Colonic mucosa (tissue), 4 donors: ENCODE measurements at regions not wholly inside any gene's neighbourhood (a gene's known extent, or its start where the extent isn't known, plus 50 kb on each side); places are given as distances from the start of the nearest gene placed in this dataset.

Source experiments
- DNase-seq: peaks from one replicate; pipeline ENCODE4 v3.0.0-alpha.2; 2020
- H3K27ac ChIP-seq: fragments of 200-600 bp; one replicate; pipeline ENCODE4 v1.8.0; 2021
- H3K27me3 ChIP-seq: fragments of 200-600 bp; one replicate; pipeline ENCODE4 v1.8.0; 2021
- H3K36me3 ChIP-seq: fragments of 200-600 bp; one replicate; pipeline ENCODE4 v1.8.0; 2021
- H3K4me1 ChIP-seq: fragments of 200-600 bp; one replicate; pipeline ENCODE4 v1.8.0; 2021; ENCODE audit warnings: mild to moderate bottlenecking
- H3K4me3 ChIP-seq: fragments of 200-600 bp; one replicate; pipeline ENCODE4 v1.8.0; 2021
- H3K9ac ChIP-seq, 2 donors: one replicate each; pipeline ENCODE4 v1.7.0; 2013; ENCODE audit warnings: control low read depth in 2 of 2, low read depth in 2 of 2, low read length in 2 of 2
- H3K9me3 ChIP-seq: fragments of 200-600 bp; one replicate; pipeline ENCODE4 v1.8.0; 2021
- CTCF ChIP-seq: fragments of 200-600 bp; IDR thresholded peaks from one replicate; pipeline ENCODE4 v1.8.0; 2022; ENCODE audit warnings: antibody characterized with exemption, mild to moderate bottlenecking
- intact Hi-C: fragments of 100-400 bp; cut with DNase I; formaldehyde crosslinking; loops from one replicate; pipeline ENCODE4 v1.14.1; 2022
- donor health status: healthy.
- donor health status: DM: no; HTN: no; CAD: no.
- donor health status: DM: no; HTN: no; CAD: no.

DNA sequence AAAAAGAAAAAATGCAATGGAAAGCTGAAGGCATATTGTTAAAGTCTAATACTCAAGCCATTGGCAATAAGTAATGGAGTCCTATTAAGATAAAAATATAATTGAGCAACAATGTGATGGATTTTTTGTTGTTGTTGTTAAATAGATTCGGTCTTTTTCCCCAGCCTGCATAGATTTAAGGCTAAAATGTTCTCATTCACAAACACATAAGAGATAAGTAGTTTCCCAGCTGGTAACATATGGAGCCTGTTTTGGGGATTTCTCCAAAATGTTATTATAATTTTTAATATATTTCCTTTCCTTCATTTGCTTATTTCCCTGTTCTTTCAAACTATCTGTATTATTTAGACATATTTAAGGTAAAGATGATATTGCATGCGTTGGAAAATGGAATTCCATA, 1149.1 kb upstream of the PRR20A start:
- Histone ChIP-seq H3K9me3 (no peaks in the 10 kb centered on the region), H3K4me1 (no peaks in the 10 kb centered on the region), H3K27ac (no peak overlapping the region), H3K9ac (no peak overlapping the region), H3K27me3 (no peaks in the 10 kb centered on the region), H3K36me3 (no peaks in the 10 kb centered on the region), H3K4me3 (no peak overlapping the region)
- DNase-seq = no peak
- intact Hi-C loops = no loop called here
- no peak for TF ChIP-seq CTCF

DNA sequence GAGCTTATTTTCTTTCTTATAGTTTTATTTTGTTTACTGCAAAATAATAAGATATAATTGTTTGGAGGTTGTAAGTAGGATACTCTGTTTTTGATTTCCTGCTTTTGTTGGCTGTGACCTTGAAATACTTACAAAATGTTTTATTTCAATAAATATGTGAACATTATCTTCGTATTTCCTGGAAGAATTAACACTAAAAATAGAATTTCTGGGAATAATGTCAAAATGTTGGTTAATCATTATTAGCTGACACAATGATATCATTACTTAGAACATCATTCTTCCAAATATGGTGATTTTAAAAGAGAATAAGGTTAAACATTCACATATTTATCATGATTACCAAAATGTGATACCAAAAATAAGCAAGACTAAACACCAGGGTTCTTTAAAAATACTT, 1148.6 kb upstream of the PRR20A start:
- intact Hi-C loops = no loop called here

DNA sequence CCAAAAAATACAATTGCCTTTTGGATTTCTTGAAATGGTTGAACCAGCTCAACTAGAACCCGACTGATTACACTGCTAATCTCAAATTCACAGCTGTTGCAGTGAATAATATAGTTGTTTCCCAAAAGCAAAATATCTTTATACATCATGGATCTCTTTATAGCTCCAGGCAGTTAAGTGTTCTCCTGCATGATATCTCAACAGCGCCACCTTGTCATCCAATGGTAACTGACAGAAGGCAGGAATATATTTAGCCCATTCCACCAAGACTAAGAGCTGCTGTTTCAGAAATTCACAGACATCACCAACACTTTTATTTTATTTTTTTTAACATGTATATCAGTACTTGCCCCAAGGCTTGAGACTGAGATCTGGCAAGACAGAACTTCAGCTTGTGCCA, 1141.0 kb upstream of the PRR20A start:
- H3K36me3 ChIP-seq = no peaks in the 10 kb centered on the region
- H3K9ac ChIP-seq = no peak overlapping the region
- no peak for DNase-seq
- H3K27ac ChIP-seq = no peak overlapping the region
- TF ChIP-seq CTCF = no peak
- H3K9me3 ChIP-seq = no peaks in the 10 kb centered on the region
- intact Hi-C loops = no loop called here
- H3K4me3 ChIP-seq = no peak overlapping the region
- H3K4me1 ChIP-seq = no peaks in the 10 kb centered on the region
- H3K27me3 ChIP-seq = no peaks in the 10 kb centered on the region

More for the DNA sequence above, 1148.6 kb upstream of the PRR20A start:
- Histone ChIP-seq H3K9me3 (no peaks in the 10 kb centered on the region), H3K4me1 (no peaks in the 10 kb centered on the region), H3K36me3 (no peaks in the 10 kb centered on the region), H3K27me3 (no peaks in the 10 kb centered on the region), H3K9ac (no peak overlapping the region), H3K27ac (no peak overlapping the region), H3K4me3 (no peak overlapping the region)
- no peak for DNase-seq
- no peak for TF ChIP-seq CTCF

DNA sequence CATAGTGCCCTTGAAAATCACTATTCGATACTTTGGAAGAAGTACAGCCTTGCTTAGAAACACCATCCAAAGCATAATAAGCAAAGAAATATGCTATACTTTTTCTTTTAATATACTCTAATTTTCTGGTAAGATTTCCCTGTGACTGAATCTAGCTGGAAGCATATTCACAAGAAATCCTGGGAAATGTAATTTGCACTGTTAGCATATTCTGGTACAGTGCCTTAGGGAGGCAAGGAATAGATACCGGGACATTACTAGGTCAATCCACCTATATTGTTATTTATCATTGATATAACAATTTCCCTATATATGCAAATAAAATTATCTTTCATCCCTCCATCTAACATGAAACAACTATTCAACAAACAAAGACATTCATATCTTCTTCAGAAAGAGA, 1131.3 kb upstream of the PRR20A start:
- H3K27me3 ChIP-seq = no peaks in the 10 kb centered on the region
- no peaks in the 10 kb centered on the region for H3K36me3 ChIP-seq
- H3K9ac ChIP-seq = no peak overlapping the region
- no peak overlapping the region for H3K27ac ChIP-seq
- no peaks in the 10 kb centered on the region for H3K9me3 ChIP-seq
- TF ChIP-seq CTCF = no peak
- intact Hi-C loops = no loop called here
- no peak for DNase-seq
- H3K4me3 ChIP-seq = no peak overlapping the region
- no peaks in the 10 kb centered on the region for H3K4me1 ChIP-seq

DNA sequence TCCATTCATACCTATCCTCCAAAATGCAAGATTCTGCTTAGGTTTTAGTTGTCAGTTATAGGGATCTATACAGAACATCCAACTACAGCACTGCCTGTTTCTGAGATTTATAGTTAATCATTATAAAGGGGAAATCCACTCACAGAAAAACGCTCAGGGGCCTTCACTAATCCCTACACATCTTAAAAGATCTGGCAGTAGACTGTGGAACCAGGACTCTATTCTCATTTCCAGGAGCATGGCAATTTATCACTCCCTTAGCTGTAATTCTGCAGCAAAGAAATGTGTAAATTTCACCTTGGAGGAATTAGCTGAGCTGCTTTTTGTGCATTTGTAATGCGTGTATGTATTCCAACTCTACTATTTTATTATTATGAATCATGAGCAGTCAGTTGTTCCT, 1128.1 kb upstream of the PRR20A start:
- DNase-seq = no peak
- H3K9ac ChIP-seq = no peak overlapping the region
- no peak for TF ChIP-seq CTCF
- no peaks in the 10 kb centered on the region for H3K36me3 ChIP-seq
- H3K27me3 ChIP-seq = no peaks in the 10 kb centered on the region
- no peak overlapping the region for H3K27ac ChIP-seq
- no peak overlapping the region for H3K4me3 ChIP-seq
- intact Hi-C loops = no loop called here
- H3K9me3 ChIP-seq = no peaks in the 10 kb centered on the region
- no peaks in the 10 kb centered on the region for H3K4me1 ChIP-seq

GRCh38 chr13:56015919-56016318, 1124.8 kb upstream of the PRR20A start:
- no peaks in the 10 kb centered on the region for H3K36me3 ChIP-seq
- intact Hi-C loops = no loop called here
- H3K27me3 ChIP-seq = no peaks in the 10 kb centered on the region
- H3K4me1 ChIP-seq = no peaks in the 10 kb centered on the region
- H3K9ac ChIP-seq = no peak overlapping the region
- no peak overlapping the region for H3K4me3 ChIP-seq
- no peak for DNase-seq
- no peaks in the 10 kb centered on the region for H3K9me3 ChIP-seq
- no peak overlapping the region for H3K27ac ChIP-seq
- TF ChIP-seq CTCF = no peak
